ENCODE measurements at regions not wholly inside any gene's neighbourhood (a gene's known extent, or its start where the extent isn't known, plus 50 kb on each side); places are given as distances from the start of the nearest gene placed in this dataset.

GRCh38 chr12:90290980-90291975, 582.6 kb upstream of the ATP2B1 start:
- POLR2A ChIA-PET = no interaction called here
- CTCF ChIA-PET = no interaction called here
- DNase-seq (ENCODE audit: extremely low spot score) = no peak
- TF ChIP-seq CTCF (IDR thresholded peaks at IDR 0.05; ENCODE audit: control extremely low read depth, extremely low read depth, low read depth, missing control alignments) = no peak

- TF ChIP-seq CTCF (IDR thresholded peaks at IDR 0.05; ENCODE audit: control extremely low read depth, extremely low read depth, low read depth, missing control alignments) = no peak
- ChIA-PET POLR2A (no interaction called here), CTCF (no interaction called here)
- DNase-seq (ENCODE audit: extremely low spot score) = no peak
These were observed 578.9 kb upstream of the ATP2B1 start for GRCh38 chr12:90287585-90287984.

GRCh38 chr12:90281154-90281868, 572.7 kb upstream of the ATP2B1 start:
- POLR2A ChIA-PET = no interaction called here
- no peak for TF ChIP-seq CTCF (IDR thresholded peaks at IDR 0.05; ENCODE audit: control extremely low read depth, extremely low read depth, low read depth, missing control alignments)
- CTCF ChIA-PET = no interaction called here
- DNase-seq (ENCODE audit: extremely low spot score) = no peak

- POLR2A ChIA-PET = no interaction called here
- TF ChIP-seq CTCF (IDR thresholded peaks at IDR 0.05; ENCODE audit: control extremely low read depth, extremely low read depth, low read depth, missing control alignments) = no peak
- DNase-seq (ENCODE audit: extremely low spot score) = no peak
- CTCF ChIA-PET = interaction anchor here (1.1 to 1.7 kb wide), 2 partner anchors 8 to 11 kb away, joined by 3 to 5 read pairs; no protein-coding TSS in a partner anchor
These were observed 572.0 kb upstream of the ATP2B1 start for GRCh38 chr12:90280564-90281058.

- CTCF ChIA-PET = interaction anchor here (1.1 to 1.7 kb wide), 3 partner anchors 8 to 27 kb away, joined by 3 to 5 read pairs (median 3); no protein-coding TSS in a partner anchor
- no peak for DNase-seq (ENCODE audit: extremely low spot score)
- POLR2A ChIA-PET = no interaction called here
- no peak for TF ChIP-seq CTCF (IDR thresholded peaks at IDR 0.05; ENCODE audit: control extremely low read depth, extremely low read depth, low read depth, missing control alignments)
These were observed 571.4 kb upstream of the ATP2B1 start for GRCh38 chr12:90280033-90280432.

GRCh38 chr12:90275088-90275487, 566.5 kb upstream of the ATP2B1 start:
- TF ChIP-seq CTCF (IDR thresholded peaks at IDR 0.05; ENCODE audit: control extremely low read depth, extremely low read depth, low read depth, missing control alignments) = no peak
- POLR2A ChIA-PET = no interaction called here
- no peak for DNase-seq (ENCODE audit: extremely low spot score)
- CTCF ChIA-PET = interaction anchor here (0.8 kb wide), 1 partner anchor 11 kb away, joined by 5 read pairs; no protein-coding TSS in a partner anchor

All from GM10248 (cell line).